ENCODE measurements at regions not wholly inside any gene's neighbourhood (a gene's known extent, or its start where the extent isn't known, plus 50 kb on each side); places are given as distances from the start of the nearest gene placed in this dataset.

- no peak for DNase-seq (ENCODE audit: low spot score in 2 of 2)
- intact Hi-C loops (cut with DNase I; ENCODE audit: low total_unique reads) = no loop called here
- no peak overlapping the region for H3K4me3 ChIP-seq (ENCODE audit: low read depth, poor library complexity, severe bottlenecking)
- 52 to 56% methylated on average over 1 of the region's 1 CpG for WGBS, 2 donors
- TF ChIP-seq POLR2A (IDR thresholded peaks at IDR 0.05) (no peak), CTCF (IDR thresholded peaks at IDR 0.05) (no peak)
These were observed 195.4 kb upstream of the ARHGAP20 start for GRCh38 chr11:110907629-110908028.

GRCh38 chr11:110903830-110904229, 191.6 kb upstream of the ARHGAP20 start:
- 78 to 86% methylated on average over 5 of the region's 5 CpGs for WGBS, 2 donors
- intact Hi-C loops (cut with DNase I; ENCODE audit: low total_unique reads) = no loop called here
- DNase-seq (ENCODE audit: low spot score in 2 of 2) = no peak

GRCh38 chr11:110903378-110903777, 191.1 kb upstream of the ARHGAP20 start:
- intact Hi-C loops (cut with DNase I; ENCODE audit: low total_unique reads) = no loop called here
- WGBS, 2 donors = 91% methylated on average over 3 of the region's 3 CpGs
- DNase-seq (ENCODE audit: low spot score in 2 of 2) = no peak
- TF ChIP-seq CTCF (IDR thresholded peaks at IDR 0.05) (no peak), POLR2A (IDR thresholded peaks at IDR 0.05) (no peak)
- H3K4me3 ChIP-seq (ENCODE audit: low read depth, poor library complexity, severe bottlenecking) = no peak overlapping the region

More at GRCh38 chr11:110903830-110904229, 191.6 kb upstream of the ARHGAP20 start:
- H3K4me3 ChIP-seq (ENCODE audit: low read depth, poor library complexity, severe bottlenecking) = no peak overlapping the region
- no peak for TF ChIP-seq POLR2A (IDR thresholded peaks at IDR 0.05)
- no peak for TF ChIP-seq CTCF (IDR thresholded peaks at IDR 0.05)

GRCh38 chr11:110901441-110901840, 189.2 kb upstream of the ARHGAP20 start:
- intact Hi-C loops (cut with DNase I; ENCODE audit: low total_unique reads) = no loop called here
- no peak for DNase-seq (ENCODE audit: low spot score in 2 of 2)
- TF ChIP-seq CTCF (IDR thresholded peaks at IDR 0.05) (no peak), POLR2A (IDR thresholded peaks at IDR 0.05) (no peak)
- no peak overlapping the region for H3K4me3 ChIP-seq (ENCODE audit: low read depth, poor library complexity, severe bottlenecking)
- WGBS, 2 donors = 71 to 74% methylated on average over 3 of the region's 3 CpGs

- WGBS, 2 donors = 91 to 97% methylated on average over 1 of the region's 1 CpG
- DNase-seq (ENCODE audit: low spot score in 2 of 2) = no peak
- TF ChIP-seq POLR2A (IDR thresholded peaks at IDR 0.05) (no peak), CTCF (IDR thresholded peaks at IDR 0.05) (no peak)
- H3K4me3 ChIP-seq (ENCODE audit: low read depth, poor library complexity, severe bottlenecking) = no peak overlapping the region
- intact Hi-C loops (cut with DNase I; ENCODE audit: low total_unique reads) = no loop called here
These were observed 188.2 kb upstream of the ARHGAP20 start for GRCh38 chr11:110900426-110900825.

GRCh38 chr11:110897035-110897434, 184.8 kb upstream of the ARHGAP20 start:
- no peak for DNase-seq (ENCODE audit: low spot score in 2 of 2)
- TF ChIP-seq POLR2A (IDR thresholded peaks at IDR 0.05) (no peak), CTCF (IDR thresholded peaks at IDR 0.05) (no peak)
- no peak overlapping the region for H3K4me3 ChIP-seq (ENCODE audit: low read depth, poor library complexity, severe bottlenecking)
- intact Hi-C loops (cut with DNase I; ENCODE audit: low total_unique reads) = no loop called here
- WGBS, 2 donors = 75 to 81% methylated on average over 3 of the region's 3 CpGs

All from lower leg skin (tissue), 4 donors.